ENCODE measurements at regions not wholly inside any gene's neighbourhood (a gene's known extent, or its start where the extent isn't known, plus 50 kb on each side); places are given as distances from the start of the nearest gene placed in this dataset.

GRCh38 chr6:19892260-19892659 is 55.1 kb downstream of the ID4 start:
- no peak overlapping the region for H3K9ac ChIP-seq (ENCODE audit: insufficient read depth in 1 of 2, low read length in 2 of 2)
- H3K27me3 ChIP-seq (ENCODE audit: control insufficient read depth in 3 of 3, insufficient read depth in 3 of 3, low read length in 2 of 3), result no peaks in the 10 kb centered on the region
- peak; percentile 17 to 38 (median 18) for DNase-seq
- no peaks in the 10 kb centered on the region for H3K9me3 ChIP-seq (ENCODE audit: control insufficient read depth in 4 of 4, insufficient read depth in 3 of 4, low read length in 3 of 4)
- peak; percentile 70 for ATAC-seq (ENCODE audit: insufficient read depth, low FRiP score)
- WGBS, 2 donors, result 77 to 95% methylated on average over 9 of the region's 9 CpGs
- H3K4me1 ChIP-seq (ENCODE audit: control insufficient read depth in 5 of 5, insufficient read depth in 5 of 5, low read length in 5 of 5), result no peaks in the 10 kb centered on the region
- no peak overlapping the region for H3K27ac ChIP-seq (ENCODE audit: low read depth in 1 of 2, low read length in 1 of 2)
- no peak overlapping the region for H3K4me3 ChIP-seq
- TF ChIP-seq CTCF (IDR thresholded peaks at IDR 0.05; ENCODE audit: control extremely low read depth, extremely low read depth), result no peak
- no peaks in the 10 kb centered on the region for H3K36me3 ChIP-seq (ENCODE audit: control insufficient read depth in 4 of 4, insufficient read depth in 4 of 4, low read length in 4 of 4)

- Histone ChIP-seq H3K36me3 (ENCODE audit: control insufficient read depth in 4 of 4, insufficient read depth in 4 of 4, low read length in 4 of 4) (no peaks in the 10 kb centered on the region), H3K4me3 (no peak overlapping the region), H3K9ac (ENCODE audit: insufficient read depth in 1 of 2, low read length in 2 of 2) (no peak overlapping the region)
Measured at GRCh38 chr6:19895866-19896692, 58.9 kb downstream of the ID4 start.

GRCh38 chr6:19896693-19897010 is 59.5 kb downstream of the ID4 start:
- Histone ChIP-seq H3K36me3 (ENCODE audit: control insufficient read depth in 4 of 4, insufficient read depth in 4 of 4, low read length in 4 of 4) (no peaks in the 10 kb centered on the region), H3K27me3 (ENCODE audit: control insufficient read depth in 3 of 3, insufficient read depth in 3 of 3, low read length in 2 of 3) (no peaks in the 10 kb centered on the region), H3K4me1 (ENCODE audit: control insufficient read depth in 5 of 5, insufficient read depth in 5 of 5, low read length in 5 of 5) (no peaks in the 10 kb centered on the region), H3K9ac (ENCODE audit: insufficient read depth in 1 of 2, low read length in 2 of 2) (no peak overlapping the region), H3K9me3 (ENCODE audit: control insufficient read depth in 4 of 4, insufficient read depth in 3 of 4, low read length in 3 of 4) (no peaks in the 10 kb centered on the region), H3K4me3 (no peak overlapping the region), H3K27ac (ENCODE audit: low read depth in 1 of 2, low read length in 1 of 2) (no peak overlapping the region)
- 84 to 89% methylated on average over 2 of the region's 2 CpGs for WGBS, 2 donors
- DNase-seq (no peak), ATAC-seq (ENCODE audit: insufficient read depth, low FRiP score) (no peak)
- TF ChIP-seq CTCF (IDR thresholded peaks at IDR 0.05; ENCODE audit: control extremely low read depth, extremely low read depth), result no peak

More at GRCh38 chr6:19895866-19896692, 58.9 kb downstream of the ID4 start:
- DNase-seq (no peak), ATAC-seq (ENCODE audit: insufficient read depth, low FRiP score) (no peak)
- no peak for TF ChIP-seq CTCF (IDR thresholded peaks at IDR 0.05; ENCODE audit: control extremely low read depth, extremely low read depth)
- Histone ChIP-seq H3K27me3 (ENCODE audit: control insufficient read depth in 3 of 3, insufficient read depth in 3 of 3, low read length in 2 of 3) (no peaks in the 10 kb centered on the region), H3K9me3 (ENCODE audit: control insufficient read depth in 4 of 4, insufficient read depth in 3 of 4, low read length in 3 of 4) (no peaks in the 10 kb centered on the region), H3K27ac (ENCODE audit: low read depth in 1 of 2, low read length in 1 of 2) (no peak overlapping the region), H3K4me1 (ENCODE audit: control insufficient read depth in 5 of 5, insufficient read depth in 5 of 5, low read length in 5 of 5) (no peaks in the 10 kb centered on the region)
- 86 to 88% methylated on average over 9 of the region's 9 CpGs for WGBS, 2 donors

Measured in lung (tissue), 11 donors.